ENCODE measurements at regions not wholly inside any gene's neighbourhood (a gene's known extent, or its start where the extent isn't known, plus 50 kb on each side); places are given as distances from the start of the nearest gene placed in this dataset.
"Not testable (repeated sequence)": the region's sequence is repeated elsewhere in the genome, so short reads cannot be mapped to it uniquely, and the experiment has no call there.

DNA sequence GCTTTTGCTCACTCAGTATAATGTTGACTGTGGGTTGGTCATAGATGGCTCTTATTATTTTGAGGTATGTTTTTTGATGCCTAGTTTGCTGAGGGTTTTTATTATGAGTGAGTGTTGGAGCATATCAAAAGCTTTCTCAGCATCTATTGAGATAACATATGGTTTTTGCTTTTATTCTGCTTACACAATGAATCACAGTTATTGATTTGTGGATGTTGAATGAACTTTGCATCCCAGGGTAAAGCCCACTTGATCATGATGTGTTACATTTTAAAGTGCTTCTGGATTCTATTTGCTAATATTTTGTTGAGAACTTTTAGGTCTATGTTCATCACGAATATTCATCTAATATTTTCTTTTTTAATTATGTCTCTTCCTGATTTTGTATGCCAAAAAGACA, 1260.3 kb downstream of the TMEM121 start:
- TF ChIP-seq, protein P1, sequence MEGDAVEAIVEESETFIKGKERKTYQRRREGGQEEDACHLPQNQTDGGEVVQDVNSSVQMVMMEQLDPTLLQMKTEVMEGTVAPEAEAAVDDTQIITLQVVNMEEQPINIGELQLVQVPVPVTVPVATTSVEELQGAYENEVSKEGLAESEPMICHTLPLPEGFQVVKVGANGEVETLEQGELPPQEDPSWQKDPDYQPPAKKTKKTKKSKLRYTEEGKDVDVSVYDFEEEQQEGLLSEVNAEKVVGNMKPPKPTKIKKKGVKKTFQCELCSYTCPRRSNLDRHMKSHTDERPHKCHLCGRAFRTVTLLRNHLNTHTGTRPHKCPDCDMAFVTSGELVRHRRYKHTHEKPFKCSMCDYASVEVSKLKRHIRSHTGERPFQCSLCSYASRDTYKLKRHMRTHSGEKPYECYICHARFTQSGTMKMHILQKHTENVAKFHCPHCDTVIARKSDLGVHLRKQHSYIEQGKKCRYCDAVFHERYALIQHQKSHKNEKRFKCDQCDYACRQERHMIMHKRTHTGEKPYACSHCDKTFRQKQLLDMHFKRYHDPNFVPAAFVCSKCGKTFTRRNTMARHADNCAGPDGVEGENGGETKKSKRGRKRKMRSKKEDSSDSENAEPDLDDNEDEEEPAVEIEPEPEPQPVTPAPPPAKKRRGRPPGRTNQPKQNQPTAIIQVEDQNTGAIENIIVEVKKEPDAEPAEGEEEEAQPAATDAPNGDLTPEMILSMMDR (conservative IDR thresholded peaks at IDR 0.05; ENCODE audit: low read depth, low read length) = no peak
- no peak for DNase-seq (ENCODE audit: low read depth)
- H3K4me3 ChIP-seq (ENCODE audit: low read length) = no peak overlapping the region

DNA sequence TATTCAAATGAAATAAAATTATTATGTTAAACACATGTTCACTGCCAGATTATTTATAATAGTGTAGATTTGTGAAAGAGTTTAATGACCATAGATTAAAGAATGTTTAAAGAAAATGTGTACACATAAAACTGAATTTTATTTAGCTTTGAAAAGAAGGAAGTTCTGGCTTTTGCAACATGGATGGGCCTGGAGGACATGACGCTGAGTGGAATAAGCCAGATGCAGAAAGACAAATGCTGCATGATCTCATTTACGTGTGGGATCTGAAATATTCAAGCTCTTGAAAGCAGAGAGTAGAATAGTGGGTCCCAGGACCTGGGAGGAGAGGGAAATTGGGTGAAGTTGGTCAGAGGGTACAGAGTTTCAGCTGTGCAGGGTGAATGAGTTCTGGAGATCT, 1261.2 kb downstream of the TMEM121 start:
- no peak for DNase-seq (ENCODE audit: low read depth)

DNA sequence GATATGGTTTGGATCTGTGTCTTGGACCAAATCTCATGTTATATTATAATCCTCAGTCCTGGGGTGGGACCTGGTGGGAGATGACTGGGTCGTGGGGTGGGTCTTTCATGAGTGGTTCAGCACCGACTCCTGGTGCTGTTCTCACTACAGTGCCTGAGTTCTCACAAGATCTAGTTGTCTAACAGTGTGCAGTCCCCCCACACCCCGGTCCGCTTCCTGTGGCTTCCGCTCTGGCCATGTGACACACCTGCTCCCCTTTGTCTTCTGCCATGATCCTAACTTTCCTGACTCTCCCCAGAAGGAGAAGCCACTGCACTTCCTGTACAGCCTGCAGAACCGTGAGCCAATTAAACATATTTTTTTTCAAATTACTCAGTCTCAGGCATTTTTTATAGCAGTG, 1262.2 kb downstream of the TMEM121 start:
- TF ChIP-seq, protein P1 (conservative IDR thresholded peaks at IDR 0.05; ENCODE audit: low read depth, low read length) = no peak
- no peak overlapping the region for H3K4me3 ChIP-seq (ENCODE audit: low read length)
- no peak for DNase-seq (ENCODE audit: low read depth)

More for the DNA sequence above, 1261.2 kb downstream of the TMEM121 start:
- TF ChIP-seq, protein P1 (conservative IDR thresholded peaks at IDR 0.05; ENCODE audit: low read depth, low read length) = no peak
- no peak overlapping the region for H3K4me3 ChIP-seq (ENCODE audit: low read length)

DNA sequence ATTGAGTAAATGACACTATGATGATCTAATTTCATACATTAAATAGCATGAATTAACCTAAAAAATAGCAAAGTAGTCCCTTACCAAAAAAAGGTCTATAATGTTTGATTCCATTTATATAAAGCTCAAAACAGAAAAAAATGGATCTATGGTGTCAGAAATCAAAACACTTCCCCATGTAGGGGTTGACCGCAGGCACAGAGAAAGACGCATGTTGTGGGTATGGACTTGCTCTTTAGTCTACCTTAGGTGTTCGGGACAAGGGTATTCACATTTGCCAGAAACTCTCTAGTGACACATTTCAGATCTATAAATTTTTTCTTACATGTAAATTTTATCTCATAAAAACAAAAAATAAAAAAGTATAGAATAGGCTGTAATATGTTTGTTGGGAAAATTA, 1262.9 kb downstream of the TMEM121 start:
- no peak for DNase-seq (ENCODE audit: low read depth)
- TF ChIP-seq, protein P1 (conservative IDR thresholded peaks at IDR 0.05; ENCODE audit: low read depth, low read length) = no peak
- H3K4me3 ChIP-seq (ENCODE audit: low read length) = no peak overlapping the region

DNA sequence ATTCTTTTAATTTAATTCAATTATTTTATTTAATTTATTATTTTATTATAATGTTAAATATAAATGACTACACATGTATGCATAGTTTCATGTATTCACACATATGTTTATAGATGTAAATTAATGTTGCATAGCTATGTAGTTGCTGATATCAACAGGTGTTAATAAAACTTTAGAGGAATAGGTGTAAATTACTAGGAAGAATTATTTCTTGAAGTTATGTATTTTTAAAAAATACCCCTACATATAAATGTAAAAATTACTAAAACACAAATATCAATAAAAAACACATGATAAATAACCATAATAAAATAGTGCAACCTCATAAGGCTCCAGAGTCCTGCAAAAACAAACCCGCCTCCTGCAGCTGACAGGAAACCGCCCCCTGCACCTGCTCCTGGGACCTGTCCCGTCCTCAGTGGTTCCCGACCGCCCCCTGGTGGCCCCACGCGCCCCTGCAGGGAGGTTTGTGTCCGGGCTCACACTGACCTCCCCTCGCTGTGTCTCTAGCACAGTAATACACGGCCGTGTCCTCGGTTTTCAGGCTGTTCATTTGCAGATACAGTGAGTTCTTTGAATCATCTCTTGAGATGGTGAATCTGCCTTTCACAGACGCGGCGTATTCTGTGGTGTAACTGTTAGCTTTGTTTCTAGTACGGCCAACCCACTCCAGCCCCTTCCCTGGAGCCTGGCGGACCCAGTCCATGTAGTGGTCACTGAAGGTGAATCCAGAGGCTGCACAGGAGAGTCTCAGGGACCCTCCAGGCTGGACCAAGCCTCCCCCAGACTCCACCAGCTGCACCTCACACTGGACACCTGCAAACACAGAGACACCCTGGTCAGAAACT, 1264.0 kb downstream of the TMEM121 start:
- H3K4me3 ChIP-seq (ENCODE audit: low read length) = no peak overlapping the region
- DNase-seq (ENCODE audit: low read depth) = no peak

DNA sequence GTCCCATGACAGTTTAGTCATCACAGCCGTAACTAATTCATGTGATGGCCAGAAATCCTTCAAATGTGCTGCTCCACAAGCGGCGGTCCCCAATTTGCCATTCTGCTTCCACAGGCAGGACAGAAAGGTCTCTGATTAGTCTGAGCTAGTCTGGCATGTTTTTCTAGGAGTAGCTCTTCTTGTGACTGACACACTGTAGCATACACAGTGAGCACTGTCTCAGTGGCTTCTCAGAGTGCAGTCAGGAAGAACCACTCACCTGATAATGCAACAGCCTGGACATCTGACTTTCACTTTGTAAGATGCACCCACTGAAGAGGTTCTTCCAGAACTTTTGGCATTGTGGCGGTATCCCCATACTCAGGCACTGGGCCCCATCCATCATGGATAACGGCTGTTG, 1266.2 kb downstream of the TMEM121 start:
- TF ChIP-seq, protein P1 (conservative IDR thresholded peaks at IDR 0.05; ENCODE audit: low read depth, low read length) = no peak
- no peak for DNase-seq (ENCODE audit: low read depth)
- H3K4me3 ChIP-seq (ENCODE audit: low read length) = no peak overlapping the region

More for the DNA sequence above, 1264.0 kb downstream of the TMEM121 start:
- TF ChIP-seq, protein P1 (conservative IDR thresholded peaks at IDR 0.05; ENCODE audit: low read depth, low read length) = peak; percentile 26

DNA sequence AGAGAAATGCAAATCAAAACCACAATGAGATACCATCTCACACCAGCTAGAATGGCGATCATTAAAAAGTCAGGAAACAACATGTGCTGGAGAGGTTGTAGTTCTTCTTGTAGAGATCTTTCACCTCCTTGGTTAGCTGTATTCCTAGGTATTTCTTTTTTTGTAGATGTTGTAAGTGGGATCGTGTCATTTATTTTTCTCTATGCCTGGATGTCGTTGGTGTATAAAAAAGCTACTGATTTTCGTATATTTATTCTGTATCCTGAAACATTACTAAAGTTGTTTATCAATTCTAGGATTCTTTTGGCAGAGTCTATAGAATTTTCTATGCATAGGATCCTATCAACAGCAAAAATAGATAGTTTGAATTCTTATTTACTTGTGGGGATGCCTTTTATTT, 1271.8 kb downstream of the TMEM121 start:
- H3K4me3 ChIP-seq (ENCODE audit: low read length); DNase-seq (ENCODE audit: low read depth): not testable (repeated sequence)
